ENCODE measurements at regions not wholly inside any gene's neighbourhood (a gene's known extent, or its start where the extent isn't known, plus 50 kb on each side); places are given as distances from the start of the nearest gene placed in this dataset.

GRCh38 chr1:55578646-55579045 lies 363.5 kb upstream of the USP24 start:
- in situ Hi-C loops (cut with HindIII; ENCODE audit: low sequenced_read_pairs) = no loop called here

GRCh38 chr1:55575571-55576279 lies 360.6 kb upstream of the USP24 start:
- in situ Hi-C loops (cut with HindIII; ENCODE audit: low sequenced_read_pairs) = no loop called here

GRCh38 chr1:55574691-55575225 lies 359.6 kb upstream of the USP24 start:
- in situ Hi-C loops (cut with HindIII; ENCODE audit: low sequenced_read_pairs) = no loop called here

- in situ Hi-C loops (cut with HindIII; ENCODE audit: low sequenced_read_pairs) = no loop called here
These were observed 357.9 kb upstream of the USP24 start for GRCh38 chr1:55572878-55573734.

GRCh38 chr1:55571767-55572166 lies 356.6 kb upstream of the USP24 start:
- in situ Hi-C loops (cut with HindIII; ENCODE audit: low sequenced_read_pairs) = no loop called here

GRCh38 chr1:55569417-55569816 lies 354.3 kb upstream of the USP24 start:
- in situ Hi-C loops (cut with HindIII; ENCODE audit: low sequenced_read_pairs) = no loop called here

- in situ Hi-C loops (cut with HindIII; ENCODE audit: low sequenced_read_pairs) = no loop called here
These were observed 353.6 kb upstream of the USP24 start for GRCh38 chr1:55568732-55569131.

GRCh38 chr1:55560266-55560665 lies 345.1 kb upstream of the USP24 start:
- in situ Hi-C loops (cut with HindIII; ENCODE audit: low sequenced_read_pairs) = no loop called here

- in situ Hi-C loops (cut with HindIII; ENCODE audit: low sequenced_read_pairs) = no loop called here
These were observed 344.7 kb upstream of the USP24 start for GRCh38 chr1:55559842-55560241.

GRCh38 chr1:55559161-55559611 lies 344.0 kb upstream of the USP24 start:
- in situ Hi-C loops (cut with HindIII; ENCODE audit: low sequenced_read_pairs) = no loop called here

- in situ Hi-C loops (cut with HindIII; ENCODE audit: low sequenced_read_pairs) = no loop called here
These were observed 343.4 kb upstream of the USP24 start for GRCh38 chr1:55558515-55558914.

GRCh38 chr1:55555956-55556725 lies 341.0 kb upstream of the USP24 start:
- in situ Hi-C loops (cut with HindIII; ENCODE audit: low sequenced_read_pairs) = no loop called here

- in situ Hi-C loops (cut with HindIII; ENCODE audit: low sequenced_read_pairs) = no loop called here
These were observed 339.4 kb upstream of the USP24 start for GRCh38 chr1:55554611-55555010.

- in situ Hi-C loops (cut with HindIII; ENCODE audit: low sequenced_read_pairs) = no loop called here
These were observed 337.5 kb upstream of the USP24 start for GRCh38 chr1:55552636-55553035.

- in situ Hi-C loops (cut with HindIII; ENCODE audit: low sequenced_read_pairs) = no loop called here
These were observed 332.2 kb upstream of the USP24 start for GRCh38 chr1:55547405-55547804.

- in situ Hi-C loops (cut with HindIII; ENCODE audit: low sequenced_read_pairs) = no loop called here
These were observed 331.4 kb upstream of the USP24 start for GRCh38 chr1:55546553-55546952.

GRCh38 chr1:55544826-55545225 lies 329.7 kb upstream of the USP24 start:
- in situ Hi-C loops (cut with HindIII; ENCODE audit: low sequenced_read_pairs) = no loop called here

- in situ Hi-C loops (cut with HindIII; ENCODE audit: low sequenced_read_pairs) = no loop called here
These were observed 327.8 kb upstream of the USP24 start for GRCh38 chr1:55542901-55543504.

- in situ Hi-C loops (cut with HindIII; ENCODE audit: low sequenced_read_pairs) = no loop called here
These were observed 326.1 kb upstream of the USP24 start for GRCh38 chr1:55541296-55541695.

- in situ Hi-C loops (cut with HindIII; ENCODE audit: low sequenced_read_pairs) = no loop called here
These were observed 324.7 kb upstream of the USP24 start for GRCh38 chr1:55539652-55540512.

All from DLD1 (cell line).